H1 (cell line): ENCODE measurements at regions not wholly inside any gene's neighbourhood (a gene's known extent, or its start where the extent isn't known, plus 50 kb on each side); places are given as distances from the start of the nearest gene placed in this dataset.

Experiments
- CEBPB ChIP-seq: IDR thresholded peaks from 2 replicates; pipeline ENCODE4 v1.6.1; 2012; ENCODE audit warnings: low read depth, low read length
- TAF1 ChIP-seq: IDR thresholded peaks from 2 replicates; pipeline ENCODE4 v1.6.1; 2011; ENCODE audit warnings: mild to moderate bottlenecking, low read depth, low read length

DNA sequence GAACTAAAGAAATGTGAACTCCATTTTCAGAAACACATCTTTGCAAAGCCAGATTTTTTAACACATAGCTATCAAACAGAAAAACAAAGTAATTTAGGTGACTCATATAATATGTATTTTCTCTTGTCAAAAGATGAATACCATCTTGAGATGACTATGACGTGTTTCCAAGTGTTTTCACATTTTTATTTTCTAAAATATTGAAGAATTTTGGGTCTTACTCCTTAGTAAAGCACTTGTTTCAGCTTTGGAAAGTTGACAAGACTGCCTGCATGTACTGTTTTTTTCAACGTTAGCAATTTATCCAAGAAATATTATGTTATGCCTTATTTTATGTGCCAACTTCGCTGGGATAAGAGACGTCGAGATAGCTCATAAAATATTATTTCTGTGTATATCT is 733.9 kb upstream of the EPHA5 start (continued):
- TF ChIP-seq CEBPB (no peak), TAF1 (no peak)
